ENCODE measurements at regions not wholly inside any gene's neighbourhood (a gene's known extent, or its start where the extent isn't known, plus 50 kb on each side); places are given as distances from the start of the nearest gene placed in this dataset.

DNA sequence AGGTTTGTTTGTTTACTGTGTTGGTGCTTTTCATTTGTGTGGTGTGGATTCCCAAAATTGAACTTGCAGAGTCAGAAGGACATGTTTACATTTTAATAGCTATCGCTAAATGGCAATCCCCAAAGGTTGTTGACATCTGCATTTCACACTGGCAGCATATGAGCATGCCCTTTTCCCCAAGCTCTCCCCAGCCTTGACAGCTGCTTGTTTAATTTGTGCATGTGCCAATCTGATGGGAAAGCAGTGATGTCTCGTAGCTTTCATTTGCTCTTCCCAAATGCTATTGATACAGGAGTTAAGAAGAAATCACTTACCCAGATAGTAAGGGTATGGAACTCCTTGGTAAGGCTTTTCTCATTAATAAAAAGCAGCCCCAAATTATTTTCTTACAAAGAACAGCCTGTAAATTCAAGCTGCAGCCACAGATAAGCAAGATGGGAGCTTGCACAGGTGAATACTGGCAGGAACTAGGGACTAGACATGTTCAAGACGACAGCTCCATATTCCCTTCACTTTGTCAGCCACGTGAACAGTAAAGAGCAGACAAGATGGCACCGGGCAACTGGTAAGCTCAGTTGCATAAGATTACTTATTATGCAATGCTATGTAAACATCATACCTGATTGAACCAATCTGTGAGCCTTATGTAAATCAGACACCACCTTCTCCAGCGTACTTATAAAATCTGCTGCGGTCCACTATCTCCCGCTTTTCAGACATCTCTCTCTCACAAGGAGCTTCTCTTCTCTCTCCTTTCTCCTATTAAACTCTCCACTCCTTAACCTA, 87.4 kb downstream of the IGLL5 start:
- DNase-seq (no peak), ATAC-seq (ENCODE audit: poor library complexity) (no peak)
- H3K27me3 ChIP-seq (ENCODE audit: control insufficient read depth in 1 of 2, insufficient read depth in 2 of 2, low read length in 2 of 2): peaks cover 0 to 9% of the 10 kb centered on the region in 2 experiments
- POLR2A ChIA-PET: no interaction called here
- H3K27me3 Mint-ChIP-seq: peaks cover 51% of the 10 kb centered on the region
- no peaks in the 10 kb centered on the region for H3K4me1 ChIP-seq (ENCODE audit: insufficient read depth, low read length)
- no peak overlapping the region for H3K4me3 ChIP-seq (ENCODE audit: low read length)
- TF ChIP-seq, protein P1, sequence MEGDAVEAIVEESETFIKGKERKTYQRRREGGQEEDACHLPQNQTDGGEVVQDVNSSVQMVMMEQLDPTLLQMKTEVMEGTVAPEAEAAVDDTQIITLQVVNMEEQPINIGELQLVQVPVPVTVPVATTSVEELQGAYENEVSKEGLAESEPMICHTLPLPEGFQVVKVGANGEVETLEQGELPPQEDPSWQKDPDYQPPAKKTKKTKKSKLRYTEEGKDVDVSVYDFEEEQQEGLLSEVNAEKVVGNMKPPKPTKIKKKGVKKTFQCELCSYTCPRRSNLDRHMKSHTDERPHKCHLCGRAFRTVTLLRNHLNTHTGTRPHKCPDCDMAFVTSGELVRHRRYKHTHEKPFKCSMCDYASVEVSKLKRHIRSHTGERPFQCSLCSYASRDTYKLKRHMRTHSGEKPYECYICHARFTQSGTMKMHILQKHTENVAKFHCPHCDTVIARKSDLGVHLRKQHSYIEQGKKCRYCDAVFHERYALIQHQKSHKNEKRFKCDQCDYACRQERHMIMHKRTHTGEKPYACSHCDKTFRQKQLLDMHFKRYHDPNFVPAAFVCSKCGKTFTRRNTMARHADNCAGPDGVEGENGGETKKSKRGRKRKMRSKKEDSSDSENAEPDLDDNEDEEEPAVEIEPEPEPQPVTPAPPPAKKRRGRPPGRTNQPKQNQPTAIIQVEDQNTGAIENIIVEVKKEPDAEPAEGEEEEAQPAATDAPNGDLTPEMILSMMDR (IDR thresholded peaks at IDR 0.05): no peak
- H3K9me3 ChIP-seq (ENCODE audit: control insufficient read depth in 1 of 2, insufficient read depth in 1 of 2, low read length in 2 of 2): peaks cover 0 to 3% of the 10 kb centered on the region in 2 experiments
- H3K4me3 Mint-ChIP-seq: no peak overlapping the region
- H3K4me1 Mint-ChIP-seq (ENCODE audit: low read depth): no peaks in the 10 kb centered on the region
- no peaks in the 10 kb centered on the region for H3K9me3 Mint-ChIP-seq
- no peaks in the 10 kb centered on the region for H3K36me3 Mint-ChIP-seq (ENCODE audit: low read depth)
- H3K27ac ChIP-seq (ENCODE audit: low read depth in 1 of 2, low read length in 2 of 2): no peak overlapping the region
- intact Hi-C loops (cut with DNase I, micrococcal nuclease): no loop called here
- CTCF ChIA-PET: interaction anchor here (1.0 to 1.4 kb wide), 2 partner anchors 9 to 15 kb away, joined by 3 read pairs; no protein-coding TSS in a partner anchor
- H3K36me3 ChIP-seq (ENCODE audit: insufficient read depth, low read length): no peaks in the 10 kb centered on the region
- no peak overlapping the region for H3K27ac Mint-ChIP-seq

DNA sequence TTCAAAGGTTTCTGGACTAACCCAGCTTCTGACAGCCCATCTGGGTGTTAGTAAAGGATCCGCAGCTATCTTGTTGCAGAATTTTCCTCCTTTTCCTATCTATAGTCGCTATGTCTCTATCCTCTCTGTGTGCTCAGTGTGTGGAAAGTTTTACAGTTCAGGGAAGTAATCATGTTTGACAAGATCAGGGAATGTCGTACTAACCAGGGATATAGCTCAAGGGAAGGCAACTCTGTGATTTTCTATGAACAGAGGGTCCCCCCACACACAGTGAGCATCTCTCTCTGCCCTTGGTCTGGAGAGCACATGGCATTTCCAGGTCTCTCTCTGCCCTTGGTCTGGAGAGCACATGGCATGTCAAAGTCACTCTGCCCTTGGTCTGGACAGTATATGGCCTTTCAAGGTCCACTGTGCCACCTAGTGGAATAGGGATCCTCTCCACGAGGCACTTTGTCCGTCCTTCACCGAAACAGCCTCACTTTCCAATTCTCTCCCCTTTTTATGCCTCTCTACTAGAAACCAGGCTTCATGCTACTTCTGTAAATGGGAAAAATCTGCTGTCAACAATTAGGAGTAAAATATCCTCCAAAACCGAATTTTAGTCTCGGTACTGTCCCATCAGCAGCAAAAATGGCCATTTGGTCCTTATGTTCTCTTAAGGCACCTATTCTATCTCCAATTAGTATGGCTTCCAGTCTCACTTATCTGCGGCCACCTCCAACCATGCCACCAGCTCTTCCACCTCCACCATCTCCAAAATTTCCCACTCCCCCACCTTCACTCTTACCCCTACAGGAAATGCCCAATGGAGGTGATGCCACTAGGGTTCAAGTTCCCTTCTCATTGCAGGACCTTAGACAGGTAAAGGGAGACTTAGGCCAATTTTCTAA, 88.7 kb downstream of the IGLL5 start:
- TF ChIP-seq, protein P1 (IDR thresholded peaks at IDR 0.05): no peak
- H3K27me3 ChIP-seq (ENCODE audit: control insufficient read depth in 1 of 2, insufficient read depth in 2 of 2, low read length in 2 of 2): peaks cover 0 to 9% of the 10 kb centered on the region in 2 experiments
- POLR2A ChIA-PET: no interaction called here
- Mint-ChIP-seq H3K27me3 (peaks cover 38% of the 10 kb centered on the region), H3K4me1 (ENCODE audit: low read depth) (no peaks in the 10 kb centered on the region), H3K36me3 (ENCODE audit: low read depth) (no peaks in the 10 kb centered on the region), H3K27ac (no peak overlapping the region), H3K4me3 (no peak overlapping the region), H3K9me3 (peaks cover 5% of the 10 kb centered on the region)
- intact Hi-C loops (cut with DNase I, micrococcal nuclease): no loop called here
- CTCF ChIA-PET: interaction anchor here (0.5 to 1.4 kb wide), 2 partner anchors 10 to 585 kb away, joined by 3 read pairs; no protein-coding TSS in a partner anchor
- no peaks in the 10 kb centered on the region for H3K36me3 ChIP-seq (ENCODE audit: insufficient read depth, low read length)
- H3K4me1 ChIP-seq (ENCODE audit: insufficient read depth, low read length): no peaks in the 10 kb centered on the region
- no peak for DNase-seq
- H3K9me3 ChIP-seq (ENCODE audit: control insufficient read depth in 1 of 2, insufficient read depth in 1 of 2, low read length in 2 of 2): peaks cover 0 to 12% of the 10 kb centered on the region in 2 experiments
- no peak overlapping the region for H3K4me3 ChIP-seq (ENCODE audit: low read length)
- ATAC-seq (ENCODE audit: poor library complexity): no peak
- H3K27ac ChIP-seq (ENCODE audit: low read depth in 1 of 2, low read length in 2 of 2): no peak overlapping the region

DNA sequence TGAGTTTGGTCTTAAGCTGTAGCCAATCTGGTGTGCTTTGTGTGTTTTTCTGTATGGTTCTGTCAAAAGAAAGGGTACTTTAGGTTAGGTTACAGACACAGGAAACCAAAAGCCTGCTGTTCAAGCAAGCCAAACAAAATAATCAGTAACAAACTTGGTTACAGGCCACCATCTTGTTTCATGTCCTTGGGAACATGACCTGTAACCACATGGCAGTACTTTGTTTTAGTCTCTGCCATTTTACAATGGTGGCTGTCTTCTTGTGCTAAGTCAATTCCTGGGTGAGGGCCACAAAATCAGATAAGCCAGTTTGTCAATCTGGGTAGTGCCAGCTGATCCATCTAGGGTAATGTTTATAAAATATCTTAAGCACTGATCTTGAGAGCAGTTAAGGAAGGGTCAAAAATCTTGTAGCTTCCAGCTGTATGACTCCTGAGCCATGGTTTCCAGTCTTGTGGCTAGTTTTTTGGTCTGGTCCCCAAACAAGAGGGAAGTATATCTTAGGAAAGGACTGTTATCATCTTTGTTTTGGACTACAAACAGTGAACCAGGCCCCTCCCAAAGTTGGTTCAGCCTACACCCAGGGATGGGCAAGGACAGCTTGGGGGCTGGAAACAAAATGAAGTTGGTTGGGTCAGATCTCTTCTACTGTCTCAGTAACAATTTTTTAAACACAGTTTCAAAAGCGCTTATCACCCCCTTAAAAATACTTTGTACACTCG, 90.0 kb downstream of the IGLL5 start:
- ChIA-PET POLR2A (no interaction called here), CTCF (no interaction called here)
- ATAC-seq (ENCODE audit: poor library complexity) (no peak), DNase-seq (no peak)
- intact Hi-C loops (cut with DNase I, micrococcal nuclease): no loop called here
- Histone ChIP-seq H3K36me3 (ENCODE audit: insufficient read depth, low read length) (no peaks in the 10 kb centered on the region), H3K27me3 (ENCODE audit: control insufficient read depth in 1 of 2, insufficient read depth in 2 of 2, low read length in 2 of 2) (peaks cover 0 to 9% of the 10 kb centered on the region in 2 experiments), H3K4me3 (ENCODE audit: low read length) (no peak overlapping the region), H3K27ac (ENCODE audit: low read depth in 1 of 2, low read length in 2 of 2) (no peak overlapping the region), H3K9me3 (ENCODE audit: control insufficient read depth in 1 of 2, insufficient read depth in 1 of 2, low read length in 2 of 2) (peaks cover 0 to 12% of the 10 kb centered on the region in 2 experiments), H3K4me1 (ENCODE audit: insufficient read depth, low read length) (no peaks in the 10 kb centered on the region)
- TF ChIP-seq, protein P1 (IDR thresholded peaks at IDR 0.05): no peak
- H3K27ac Mint-ChIP-seq: no peak overlapping the region
- H3K36me3 Mint-ChIP-seq (ENCODE audit: low read depth): no peaks in the 10 kb centered on the region
- no peak overlapping the region for H3K4me3 Mint-ChIP-seq
- peaks cover 29% of the 10 kb centered on the region for H3K27me3 Mint-ChIP-seq
- H3K9me3 Mint-ChIP-seq: peaks cover 5% of the 10 kb centered on the region
- no peaks in the 10 kb centered on the region for H3K4me1 Mint-ChIP-seq (ENCODE audit: low read depth)
